AG04450 (cell line): ENCODE measurements at regions not wholly inside any gene's neighbourhood (a gene's known extent, or its start where the extent isn't known, plus 50 kb on each side); places are given as distances from the start of the nearest gene placed in this dataset.

ENCODE experiments used
- CTCF ChIA-PET: fragments of 300-600, 350-600 bp; formaldehyde crosslinking; extraction: SDS; loops from one replicate; lab custom pipeline; 2022; ENCODE audit warnings: antibody characterized with exemption, inconsistent platforms; lab: Charles Lee
- POLR2A ChIA-PET: fragments of 350-600 bp; formaldehyde crosslinking; extraction: SDS; loops from one replicate; lab custom pipeline; 2021; ENCODE audit warnings: antibody characterized with exemption, inconsistent platforms; lab: Yijun Ruan, JAX
- DNase-seq: peaks from one replicate; pipeline ENCODE4 v3.0.0-alpha.2; 2011; ENCODE audit warnings: low read depth, low spot score
- H3K27ac ChIP-seq: one replicate; pipeline ENCODE4 v1.5.1; 2012; ENCODE audit warnings: low read depth, low read length, control low read depth
- H3K27me3 ChIP-seq: one replicate; pipeline ENCODE4 v1.6.0; 2012; ENCODE audit warnings: low read length; ENCODE audit not compliant: control insufficient read depth, insufficient read depth
- H3K4me3 ChIP-seq: 2 replicates; pipeline ENCODE4 v1.5.1; 2011; ENCODE audit warnings: mild to moderate bottlenecking, low read depth, low read length, control low read depth
- H3K9me3 ChIP-seq: 2 replicates; pipeline ENCODE4 v1.5.1; 2012; ENCODE audit warnings: low read length; ENCODE audit not compliant: control insufficient read depth, insufficient read depth
- TF ChIP-seq, protein P1 (sequence below): IDR thresholded peaks from 2 replicates; pipeline ENCODE4 v1.5.1; 2011; ENCODE audit warnings: low read depth, low read length, control low read depth, inconsistent platforms

DNA sequence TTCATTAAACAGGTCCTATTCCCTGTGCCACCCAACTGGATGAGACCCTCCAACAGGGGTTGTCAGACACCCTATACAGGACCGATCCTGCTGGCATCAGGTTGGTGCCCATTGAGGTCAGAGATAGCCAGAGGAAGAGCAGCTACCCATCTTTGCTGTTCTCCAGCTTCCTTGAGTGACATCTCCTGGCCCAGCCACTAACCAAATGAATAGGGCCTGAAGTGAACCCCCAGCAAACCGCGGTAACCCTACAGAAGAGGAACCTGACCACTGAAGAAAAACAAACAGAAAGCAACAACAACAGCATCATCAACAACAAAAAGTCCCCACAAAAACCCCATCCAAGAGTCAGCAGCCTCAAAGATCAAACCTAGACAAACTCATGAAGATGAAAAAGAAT lies 133.6 kb upstream of the ARPP21 start:
- Histone ChIP-seq H3K27ac (no peak overlapping the region), H3K27me3 (no peaks in the 10 kb centered on the region), H3K4me3 (no peak overlapping the region), H3K9me3 (peaks cover 8% of the 10 kb centered on the region)
- DNase-seq = no peak
- ChIA-PET CTCF (no interaction called here), POLR2A (no interaction called here)
- TF ChIP-seq, protein P1, sequence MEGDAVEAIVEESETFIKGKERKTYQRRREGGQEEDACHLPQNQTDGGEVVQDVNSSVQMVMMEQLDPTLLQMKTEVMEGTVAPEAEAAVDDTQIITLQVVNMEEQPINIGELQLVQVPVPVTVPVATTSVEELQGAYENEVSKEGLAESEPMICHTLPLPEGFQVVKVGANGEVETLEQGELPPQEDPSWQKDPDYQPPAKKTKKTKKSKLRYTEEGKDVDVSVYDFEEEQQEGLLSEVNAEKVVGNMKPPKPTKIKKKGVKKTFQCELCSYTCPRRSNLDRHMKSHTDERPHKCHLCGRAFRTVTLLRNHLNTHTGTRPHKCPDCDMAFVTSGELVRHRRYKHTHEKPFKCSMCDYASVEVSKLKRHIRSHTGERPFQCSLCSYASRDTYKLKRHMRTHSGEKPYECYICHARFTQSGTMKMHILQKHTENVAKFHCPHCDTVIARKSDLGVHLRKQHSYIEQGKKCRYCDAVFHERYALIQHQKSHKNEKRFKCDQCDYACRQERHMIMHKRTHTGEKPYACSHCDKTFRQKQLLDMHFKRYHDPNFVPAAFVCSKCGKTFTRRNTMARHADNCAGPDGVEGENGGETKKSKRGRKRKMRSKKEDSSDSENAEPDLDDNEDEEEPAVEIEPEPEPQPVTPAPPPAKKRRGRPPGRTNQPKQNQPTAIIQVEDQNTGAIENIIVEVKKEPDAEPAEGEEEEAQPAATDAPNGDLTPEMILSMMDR = no peak

- H3K4me3 ChIP-seq = no peak overlapping the region
- no peaks in the 10 kb centered on the region for H3K27me3 ChIP-seq
- no peak for DNase-seq
- ChIA-PET POLR2A (no interaction called here), CTCF (no interaction called here)
- peaks cover 3% of the 10 kb centered on the region for H3K9me3 ChIP-seq
- TF ChIP-seq, protein P1 = no peak
- no peak overlapping the region for H3K27ac ChIP-seq
These were observed 119.4 kb upstream of the ARPP21 start for GRCh38 chr3:35519936-35520335.

GRCh38 chr3:35521196-35521595 lies 118.1 kb upstream of the ARPP21 start:
- H3K27ac ChIP-seq = no peak overlapping the region
- H3K27me3 ChIP-seq = no peaks in the 10 kb centered on the region
- ChIA-PET POLR2A (no interaction called here), CTCF (no interaction called here)
- H3K4me3 ChIP-seq = no peak overlapping the region
- TF ChIP-seq, protein P1 = no peak
- no peak for DNase-seq
- H3K9me3 ChIP-seq = peaks cover 3% of the 10 kb centered on the region

- Histone ChIP-seq H3K27me3 (no peaks in the 10 kb centered on the region), H3K27ac (no peak overlapping the region), H3K4me3 (no peak overlapping the region), H3K9me3 (peaks cover 3% of the 10 kb centered on the region)
- CTCF ChIA-PET = no interaction called here
- TF ChIP-seq, protein P1 = no peak
- POLR2A ChIA-PET = no interaction called here
- DNase-seq = no peak
These were observed 116.9 kb upstream of the ARPP21 start for GRCh38 chr3:35522450-35522849.

- no peak overlapping the region for H3K4me3 ChIP-seq
- no peak overlapping the region for H3K27ac ChIP-seq
- ChIA-PET CTCF (no interaction called here), POLR2A (no interaction called here)
- TF ChIP-seq, protein P1 = no peak
- no peaks in the 10 kb centered on the region for H3K27me3 ChIP-seq
- H3K9me3 ChIP-seq = peaks cover 3% of the 10 kb centered on the region
- no peak for DNase-seq
These were observed 116.3 kb upstream of the ARPP21 start for GRCh38 chr3:35523074-35523473.
